K562 (cell line): ENCODE measurements at regions not wholly inside any gene's neighbourhood (a gene's known extent, or its start where the extent isn't known, plus 50 kb on each side); places are given as distances from the start of the nearest gene placed in this dataset.

Experiments used
- DPF2 ChIP-seq: fragments of 450-650 bp; IDR thresholded peaks from 2 replicates; pipeline ENCODE4 v1.6.1; 2016
- EHMT2 ChIP-seq: fragments of 450-650 bp; IDR thresholded peaks from 2 replicates; pipeline ENCODE4 v1.6.1; 2018; ENCODE audit warnings: antibody characterized with exemption
- HNRNPK ChIP-seq: fragments of 200-400 bp; formaldehyde crosslinking; IDR thresholded peaks from one replicate; pipeline ENCODE4 v1.6.1; 2018; ENCODE audit warnings: mild to moderate bottlenecking, low read depth, low read length; ENCODE audit not compliant: poor library complexity, severe bottlenecking
- MECOM ChIP-seq: fragments of 250-450 bp; sonication (Bioruptor Pico); IDR thresholded peaks from 2 replicates; pipeline ENCODE4 v1.8.0; 2022; ENCODE audit warnings: inconsistent platforms
- MEF2A ChIP-seq: IDR thresholded peaks from 2 replicates; pipeline ENCODE4 v1.6.1; 2011; ENCODE audit warnings: low read depth, mild to moderate bottlenecking, low read length, moderate library complexity; ENCODE audit not compliant: control insufficient read depth
- MTA1 ChIP-seq: fragments of 450-650 bp; IDR thresholded peaks from 2 replicates; pipeline ENCODE4 v1.6.1; 2017; ENCODE audit warnings: borderline replicate concordance
- SRSF1 ChIP-seq: fragments of 200-400 bp; formaldehyde crosslinking; IDR thresholded peaks from 2 replicates; pipeline ENCODE4 v1.6.1; 2017; ENCODE audit warnings: mild to moderate bottlenecking, low read depth, low read length, moderate library complexity
- SRSF3 ChIP-seq: fragments of 200-400 bp; formaldehyde crosslinking; IDR thresholded peaks from 2 replicates; pipeline ENCODE4 v1.6.1; 2016; ENCODE audit warnings: mild to moderate bottlenecking, low read length, moderate library complexity; ENCODE audit not compliant: insufficient read depth
- ZKSCAN3 ChIP-seq: fragments of 250-450 bp; sonication (Bioruptor Pico); IDR thresholded peaks from 2 replicates; pipeline ENCODE4 v1.4.0; 2020
- ZNF133 ChIP-seq: fragments of 250-450 bp; sonication (Bioruptor Pico); IDR thresholded peaks from 2 replicates; pipeline ENCODE4 v1.4.0; 2020; ENCODE audit warnings: mild to moderate bottlenecking
- ZNF174 ChIP-seq: fragments of 250-450 bp; sonication (Bioruptor Pico); IDR thresholded peaks from 2 replicates; pipeline ENCODE4 v1.4.0; 2020; ENCODE audit warnings: mild to moderate bottlenecking
- ZNF24 ChIP-seq: fragments of 450-650 bp; IDR thresholded peaks from 2 replicates; pipeline ENCODE4 v1.6.1; 2016
- ZNF785 ChIP-seq: fragments of 250-450 bp; sonication (Bioruptor Pico); IDR thresholded peaks from 2 replicates; pipeline ENCODE4 v1.4.0; 2020; ENCODE audit warnings: mild to moderate bottlenecking
- TF ChIP-seq, protein P1 (sequence below): sonication (generic); formaldehyde crosslinking; IDR thresholded peaks from 2 replicates; pipeline ENCODE4 v1.8.1; 2023; ENCODE audit warnings: mild to moderate bottlenecking, missing genetic modification reagents
- TF ChIP-seq, protein P2 (sequence below): fragments of 250-450 bp; sonication (Bioruptor Pico); IDR thresholded peaks from 2 replicates; pipeline ENCODE4 v1.5.0; 2022; ENCODE audit warnings: mild to moderate bottlenecking
- TF ChIP-seq, protein P3 (sequence below): fragments of 200-800 bp; sonication (Bioruptor generic); IDR thresholded peaks from 2 replicates; pipeline ENCODE4 v1.6.1; 2016; ENCODE audit warnings: missing genetic modification characterization, missing compliant biosample characterization
- TF ChIP-seq, protein P4 (sequence below): fragments of 250-450 bp; sonication (Bioruptor Pico); IDR thresholded peaks from 2 replicates; pipeline ENCODE4 v1.4.0; 2020; ENCODE audit warnings: mild to moderate bottlenecking
- TF ChIP-seq, protein P5 (sequence below): fragments of 250-450 bp; sonication (Bioruptor Pico); IDR thresholded peaks from 2 replicates; pipeline ENCODE4 v1.5.0; 2021

DNA sequence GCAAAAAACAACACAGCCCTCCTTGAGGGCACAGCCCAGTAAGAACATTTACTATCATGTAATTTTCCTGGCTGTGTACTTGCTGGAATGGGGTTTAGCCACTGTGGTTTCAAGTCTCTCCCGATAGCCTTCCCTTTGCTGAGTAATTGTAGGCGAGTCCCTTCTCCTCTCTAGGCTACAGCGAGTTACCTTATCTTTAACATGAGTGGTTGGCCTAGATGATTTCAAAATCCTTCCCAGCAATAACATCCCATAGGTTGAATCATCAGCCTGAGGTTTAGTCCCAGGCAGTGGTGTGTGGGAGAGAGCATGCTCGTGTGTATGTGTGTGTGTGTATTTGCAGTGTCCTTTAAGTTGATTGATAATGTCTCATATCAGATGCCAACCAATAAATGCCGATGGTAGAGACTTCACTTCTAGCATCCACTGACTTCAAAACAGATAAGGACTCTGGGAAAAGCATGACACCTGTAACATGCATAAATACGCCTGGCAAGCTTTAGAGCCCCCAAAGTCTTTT, 142.9 kb upstream of the ZMIZ1 start (continued):
- TF ChIP-seq, protein P1, sequence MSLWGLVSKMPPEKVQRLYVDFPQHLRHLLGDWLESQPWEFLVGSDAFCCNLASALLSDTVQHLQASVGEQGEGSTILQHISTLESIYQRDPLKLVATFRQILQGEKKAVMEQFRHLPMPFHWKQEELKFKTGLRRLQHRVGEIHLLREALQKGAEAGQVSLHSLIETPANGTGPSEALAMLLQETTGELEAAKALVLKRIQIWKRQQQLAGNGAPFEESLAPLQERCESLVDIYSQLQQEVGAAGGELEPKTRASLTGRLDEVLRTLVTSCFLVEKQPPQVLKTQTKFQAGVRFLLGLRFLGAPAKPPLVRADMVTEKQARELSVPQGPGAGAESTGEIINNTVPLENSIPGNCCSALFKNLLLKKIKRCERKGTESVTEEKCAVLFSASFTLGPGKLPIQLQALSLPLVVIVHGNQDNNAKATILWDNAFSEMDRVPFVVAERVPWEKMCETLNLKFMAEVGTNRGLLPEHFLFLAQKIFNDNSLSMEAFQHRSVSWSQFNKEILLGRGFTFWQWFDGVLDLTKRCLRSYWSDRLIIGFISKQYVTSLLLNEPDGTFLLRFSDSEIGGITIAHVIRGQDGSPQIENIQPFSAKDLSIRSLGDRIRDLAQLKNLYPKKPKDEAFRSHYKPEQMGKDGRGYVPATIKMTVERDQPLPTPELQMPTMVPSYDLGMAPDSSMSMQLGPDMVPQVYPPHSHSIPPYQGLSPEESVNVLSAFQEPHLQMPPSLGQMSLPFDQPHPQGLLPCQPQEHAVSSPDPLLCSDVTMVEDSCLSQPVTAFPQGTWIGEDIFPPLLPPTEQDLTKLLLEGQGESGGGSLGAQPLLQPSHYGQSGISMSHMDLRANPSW (CRISPR knock-in tag): no peak
- TF ChIP-seq SRSF3 (no peak), ZNF174 (no peak), ZNF24 (no peak), ZKSCAN3 (CRISPR knock-in tag) (no peak), MECOM (CRISPR knock-in tag) (no peak), HNRNPK (no peak), SRSF1 (no peak), MTA1 (no peak), ZNF785 (CRISPR knock-in tag) (no peak), DPF2 (peak; percentile 82), EHMT2 (no peak), ZNF133 (CRISPR knock-in tag) (no peak), MEF2A (no peak)
- TF ChIP-seq, protein P2, sequence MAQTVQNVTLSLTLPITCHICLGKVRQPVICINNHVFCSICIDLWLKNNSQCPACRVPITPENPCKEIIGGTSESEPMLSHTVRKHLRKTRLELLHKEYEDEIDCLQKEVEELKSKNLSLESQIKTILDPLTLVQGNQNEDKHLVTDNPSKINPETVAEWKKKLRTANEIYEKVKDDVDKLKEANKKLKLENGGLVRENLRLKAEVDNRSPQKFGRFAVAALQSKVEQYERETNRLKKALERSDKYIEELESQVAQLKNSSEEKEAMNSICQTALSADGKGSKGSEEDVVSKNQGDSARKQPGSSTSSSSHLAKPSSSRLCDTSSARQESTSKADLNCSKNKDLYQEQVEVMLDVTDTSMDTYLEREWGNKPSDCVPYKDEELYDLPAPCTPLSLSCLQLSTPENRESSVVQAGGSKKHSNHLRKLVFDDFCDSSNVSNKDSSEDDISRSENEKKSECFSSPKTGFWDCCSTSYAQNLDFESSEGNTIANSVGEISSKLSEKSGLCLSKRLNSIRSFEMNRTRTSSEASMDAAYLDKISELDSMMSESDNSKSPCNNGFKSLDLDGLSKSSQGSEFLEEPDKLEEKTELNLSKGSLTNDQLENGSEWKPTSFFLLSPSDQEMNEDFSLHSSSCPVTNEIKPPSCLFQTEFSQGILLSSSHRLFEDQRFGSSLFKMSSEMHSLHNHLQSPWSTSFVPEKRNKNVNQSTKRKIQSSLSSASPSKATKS (CRISPR knock-in tag): no peak
- TF ChIP-seq, protein P3, sequence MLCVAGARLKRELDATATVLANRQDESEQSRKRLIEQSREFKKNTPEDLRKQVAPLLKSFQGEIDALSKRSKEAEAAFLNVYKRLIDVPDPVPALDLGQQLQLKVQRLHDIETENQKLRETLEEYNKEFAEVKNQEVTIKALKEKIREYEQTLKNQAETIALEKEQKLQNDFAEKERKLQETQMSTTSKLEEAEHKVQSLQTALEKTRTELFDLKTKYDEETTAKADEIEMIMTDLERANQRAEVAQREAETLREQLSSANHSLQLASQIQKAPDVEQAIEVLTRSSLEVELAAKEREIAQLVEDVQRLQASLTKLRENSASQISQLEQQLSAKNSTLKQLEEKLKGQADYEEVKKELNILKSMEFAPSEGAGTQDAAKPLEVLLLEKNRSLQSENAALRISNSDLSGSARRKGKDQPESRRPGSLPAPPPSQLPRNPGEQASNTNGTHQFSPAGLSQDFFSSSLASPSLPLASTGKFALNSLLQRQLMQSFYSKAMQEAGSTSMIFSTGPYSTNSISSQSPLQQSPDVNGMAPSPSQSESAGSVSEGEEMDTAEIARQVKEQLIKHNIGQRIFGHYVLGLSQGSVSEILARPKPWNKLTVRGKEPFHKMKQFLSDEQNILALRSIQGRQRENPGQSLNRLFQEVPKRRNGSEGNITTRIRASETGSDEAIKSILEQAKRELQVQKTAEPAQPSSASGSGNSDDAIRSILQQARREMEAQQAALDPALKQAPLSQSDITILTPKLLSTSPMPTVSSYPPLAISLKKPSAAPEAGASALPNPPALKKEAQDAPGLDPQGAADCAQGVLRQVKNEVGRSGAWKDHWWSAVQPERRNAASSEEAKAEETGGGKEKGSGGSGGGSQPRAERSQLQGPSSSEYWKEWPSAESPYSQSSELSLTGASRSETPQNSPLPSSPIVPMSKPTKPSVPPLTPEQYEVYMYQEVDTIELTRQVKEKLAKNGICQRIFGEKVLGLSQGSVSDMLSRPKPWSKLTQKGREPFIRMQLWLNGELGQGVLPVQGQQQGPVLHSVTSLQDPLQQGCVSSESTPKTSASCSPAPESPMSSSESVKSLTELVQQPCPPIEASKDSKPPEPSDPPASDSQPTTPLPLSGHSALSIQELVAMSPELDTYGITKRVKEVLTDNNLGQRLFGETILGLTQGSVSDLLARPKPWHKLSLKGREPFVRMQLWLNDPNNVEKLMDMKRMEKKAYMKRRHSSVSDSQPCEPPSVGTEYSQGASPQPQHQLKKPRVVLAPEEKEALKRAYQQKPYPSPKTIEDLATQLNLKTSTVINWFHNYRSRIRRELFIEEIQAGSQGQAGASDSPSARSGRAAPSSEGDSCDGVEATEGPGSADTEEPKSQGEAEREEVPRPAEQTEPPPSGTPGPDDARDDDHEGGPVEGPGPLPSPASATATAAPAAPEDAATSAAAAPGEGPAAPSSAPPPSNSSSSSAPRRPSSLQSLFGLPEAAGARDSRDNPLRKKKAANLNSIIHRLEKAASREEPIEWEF (CRISPR knock-in tag): 0 out of 2 replicates have a peak, but pooled peaks have one; percentile 58
- TF ChIP-seq, protein P4, sequence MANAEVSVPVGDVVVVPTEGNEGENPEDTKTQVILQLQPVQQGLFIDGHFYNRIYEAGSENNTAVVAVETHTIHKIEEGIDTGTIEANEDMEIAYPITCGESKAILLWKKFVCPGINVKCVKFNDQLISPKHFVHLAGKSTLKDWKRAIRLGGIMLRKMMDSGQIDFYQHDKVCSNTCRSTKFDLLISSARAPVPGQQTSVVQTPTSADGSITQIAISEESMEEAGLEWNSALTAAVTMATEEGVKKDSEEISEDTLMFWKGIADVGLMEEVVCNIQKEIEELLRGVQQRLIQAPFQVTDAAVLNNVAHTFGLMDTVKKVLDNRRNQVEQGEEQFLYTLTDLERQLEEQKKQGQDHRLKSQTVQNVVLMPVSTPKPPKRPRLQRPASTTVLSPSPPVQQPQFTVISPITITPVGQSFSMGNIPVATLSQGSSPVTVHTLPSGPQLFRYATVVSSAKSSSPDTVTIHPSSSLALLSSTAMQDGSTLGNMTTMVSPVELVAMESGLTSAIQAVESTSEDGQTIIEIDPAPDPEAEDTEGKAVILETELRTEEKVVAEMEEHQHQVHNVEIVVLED (CRISPR knock-in tag): 0 out of 2 replicates have a peak, but pooled peaks have one; percentile 21
- TF ChIP-seq, protein P5, sequence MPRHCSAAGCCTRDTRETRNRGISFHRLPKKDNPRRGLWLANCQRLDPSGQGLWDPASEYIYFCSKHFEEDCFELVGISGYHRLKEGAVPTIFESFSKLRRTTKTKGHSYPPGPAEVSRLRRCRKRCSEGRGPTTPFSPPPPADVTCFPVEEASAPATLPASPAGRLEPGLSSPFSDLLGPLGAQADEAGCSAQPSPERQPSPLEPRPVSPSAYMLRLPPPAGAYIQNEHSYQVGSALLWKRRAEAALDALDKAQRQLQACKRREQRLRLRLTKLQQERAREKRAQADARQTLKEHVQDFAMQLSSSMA (CRISPR knock-in tag): no peak
